ENCODE measurements at regions not wholly inside any gene's neighbourhood (a gene's known extent, or its start where the extent isn't known, plus 50 kb on each side); places are given as distances from the start of the nearest gene placed in this dataset.

DNA sequence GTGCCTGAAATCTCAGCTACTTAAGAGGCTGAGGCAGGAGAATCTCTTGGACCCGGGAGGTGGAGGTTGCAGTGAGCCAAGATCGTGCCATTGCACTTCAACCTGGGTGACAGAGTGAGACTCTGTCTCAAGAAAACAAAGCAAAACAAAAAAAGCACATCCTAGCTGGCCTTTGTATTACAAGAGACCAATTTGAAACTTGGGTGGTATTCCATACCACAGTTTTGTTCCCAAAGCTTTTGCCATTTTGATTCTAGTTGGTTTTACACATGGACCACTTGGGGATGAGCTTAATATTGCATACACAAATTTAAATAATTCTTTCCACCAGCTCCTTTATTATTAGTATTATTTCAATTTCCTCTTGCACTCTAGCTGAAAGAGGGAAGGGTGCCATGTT, 276.9 kb upstream of the SLC16A7 start:
- TF ChIP-seq EZH2 (IDR thresholded peaks at IDR 0.05; ENCODE audit: borderline replicate concordance, low read depth, low read length, poor library complexity, severe bottlenecking) = no peak
- TF ChIP-seq, protein P1, sequence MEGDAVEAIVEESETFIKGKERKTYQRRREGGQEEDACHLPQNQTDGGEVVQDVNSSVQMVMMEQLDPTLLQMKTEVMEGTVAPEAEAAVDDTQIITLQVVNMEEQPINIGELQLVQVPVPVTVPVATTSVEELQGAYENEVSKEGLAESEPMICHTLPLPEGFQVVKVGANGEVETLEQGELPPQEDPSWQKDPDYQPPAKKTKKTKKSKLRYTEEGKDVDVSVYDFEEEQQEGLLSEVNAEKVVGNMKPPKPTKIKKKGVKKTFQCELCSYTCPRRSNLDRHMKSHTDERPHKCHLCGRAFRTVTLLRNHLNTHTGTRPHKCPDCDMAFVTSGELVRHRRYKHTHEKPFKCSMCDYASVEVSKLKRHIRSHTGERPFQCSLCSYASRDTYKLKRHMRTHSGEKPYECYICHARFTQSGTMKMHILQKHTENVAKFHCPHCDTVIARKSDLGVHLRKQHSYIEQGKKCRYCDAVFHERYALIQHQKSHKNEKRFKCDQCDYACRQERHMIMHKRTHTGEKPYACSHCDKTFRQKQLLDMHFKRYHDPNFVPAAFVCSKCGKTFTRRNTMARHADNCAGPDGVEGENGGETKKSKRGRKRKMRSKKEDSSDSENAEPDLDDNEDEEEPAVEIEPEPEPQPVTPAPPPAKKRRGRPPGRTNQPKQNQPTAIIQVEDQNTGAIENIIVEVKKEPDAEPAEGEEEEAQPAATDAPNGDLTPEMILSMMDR (conservative IDR thresholded peaks at IDR 0.05; ENCODE audit: low read depth, low read length) = no peak
